ENCODE measurements at regions not wholly inside any gene's neighbourhood (a gene's known extent, or its start where the extent isn't known, plus 50 kb on each side); places are given as distances from the start of the nearest gene placed in this dataset.

GRCh38 chr18:42211201-42211600 lies 256.2 kb downstream of the PIK3C3 start:
- Histone ChIP-seq H3K36me3 (ENCODE audit: low read depth) (no peaks in the 10 kb centered on the region), H3K27ac (no peak overlapping the region), H3K9ac (no peak overlapping the region), H3F3A (ENCODE audit: insufficient read depth) (no peaks in the 10 kb centered on the region), H3K27me3 (replicated peaks; ENCODE audit: insufficient read depth) (no peaks in the 10 kb centered on the region), H3K79me2 (ENCODE audit: insufficient read depth) (no peaks in the 10 kb centered on the region), H3K4me3 (no peak overlapping the region), H4K20me1 (ENCODE audit: insufficient read depth) (no peaks in the 10 kb centered on the region), H3K4me1 (ENCODE audit: insufficient read depth) (no peaks in the 10 kb centered on the region), H3K4me2 (ENCODE audit: unreplicated experiment) (no peak overlapping the region), H3K9me2 (ENCODE audit: insufficient read depth) (no peaks in the 10 kb centered on the region), H3K9me3 (ENCODE audit: low read depth) (no peaks in the 10 kb centered on the region), H2AFZ (no peak overlapping the region)
- in situ Hi-C loops (cut with MboI) = no loop called here
- no peak for DNase-seq
- TF ChIP-seq EZH2phosphoT487 (IDR thresholded peaks at IDR 0.05; ENCODE audit: insufficient read depth, low read depth) = no peak
- TF ChIP-seq EZH2 (IDR thresholded peaks at IDR 0.05; ENCODE audit: insufficient read depth, poor library complexity, severe bottlenecking) = no peak
- 63 to 67% methylated on average over 5 of the region's 5 CpGs for WGBS, 2 experiments (ENCODE audit: low coverage in 1 of 2, low lambda C conversion rate in 2 of 2, missing lambda C conversion rate in 2 of 2)

- Histone ChIP-seq H3K9ac (no peak overlapping the region), H3K9me3 (ENCODE audit: low read depth) (no peaks in the 10 kb centered on the region), H3K4me3 (no peak overlapping the region), H2AFZ (no peak overlapping the region), H3K79me2 (ENCODE audit: insufficient read depth) (no peaks in the 10 kb centered on the region), H4K20me1 (ENCODE audit: insufficient read depth) (no peaks in the 10 kb centered on the region), H3K4me2 (ENCODE audit: unreplicated experiment) (no peak overlapping the region), H3F3A (ENCODE audit: insufficient read depth) (no peaks in the 10 kb centered on the region), H3K4me1 (ENCODE audit: insufficient read depth) (no peaks in the 10 kb centered on the region), H3K27ac (no peak overlapping the region), H3K36me3 (ENCODE audit: low read depth) (no peaks in the 10 kb centered on the region), H3K27me3 (replicated peaks; ENCODE audit: insufficient read depth) (no peaks in the 10 kb centered on the region), H3K9me2 (ENCODE audit: insufficient read depth) (no peaks in the 10 kb centered on the region)
- TF ChIP-seq EZH2phosphoT487 (IDR thresholded peaks at IDR 0.05; ENCODE audit: insufficient read depth, low read depth) (no peak), EZH2 (IDR thresholded peaks at IDR 0.05; ENCODE audit: insufficient read depth, poor library complexity, severe bottlenecking) (no peak)
- WGBS, 2 experiments (ENCODE audit: low coverage in 1 of 2, low lambda C conversion rate in 2 of 2, missing lambda C conversion rate in 2 of 2) = 4 to 17% methylated on average over 1 of the region's 1 CpG
- no peak for DNase-seq
- in situ Hi-C loops (cut with MboI) = no loop called here
These were observed 267.5 kb downstream of the PIK3C3 start for GRCh38 chr18:42222557-42222956.

GRCh38 chr18:42228581-42228980 lies 273.5 kb downstream of the PIK3C3 start:
- Histone ChIP-seq H3K9ac (no peak overlapping the region), H3K36me3 (ENCODE audit: low read depth) (no peaks in the 10 kb centered on the region)
- WGBS, 2 experiments (ENCODE audit: low coverage in 1 of 2, low lambda C conversion rate in 2 of 2, missing lambda C conversion rate in 2 of 2) = 14 to 38% methylated on average over 1 of the region's 1 CpG

DNA sequence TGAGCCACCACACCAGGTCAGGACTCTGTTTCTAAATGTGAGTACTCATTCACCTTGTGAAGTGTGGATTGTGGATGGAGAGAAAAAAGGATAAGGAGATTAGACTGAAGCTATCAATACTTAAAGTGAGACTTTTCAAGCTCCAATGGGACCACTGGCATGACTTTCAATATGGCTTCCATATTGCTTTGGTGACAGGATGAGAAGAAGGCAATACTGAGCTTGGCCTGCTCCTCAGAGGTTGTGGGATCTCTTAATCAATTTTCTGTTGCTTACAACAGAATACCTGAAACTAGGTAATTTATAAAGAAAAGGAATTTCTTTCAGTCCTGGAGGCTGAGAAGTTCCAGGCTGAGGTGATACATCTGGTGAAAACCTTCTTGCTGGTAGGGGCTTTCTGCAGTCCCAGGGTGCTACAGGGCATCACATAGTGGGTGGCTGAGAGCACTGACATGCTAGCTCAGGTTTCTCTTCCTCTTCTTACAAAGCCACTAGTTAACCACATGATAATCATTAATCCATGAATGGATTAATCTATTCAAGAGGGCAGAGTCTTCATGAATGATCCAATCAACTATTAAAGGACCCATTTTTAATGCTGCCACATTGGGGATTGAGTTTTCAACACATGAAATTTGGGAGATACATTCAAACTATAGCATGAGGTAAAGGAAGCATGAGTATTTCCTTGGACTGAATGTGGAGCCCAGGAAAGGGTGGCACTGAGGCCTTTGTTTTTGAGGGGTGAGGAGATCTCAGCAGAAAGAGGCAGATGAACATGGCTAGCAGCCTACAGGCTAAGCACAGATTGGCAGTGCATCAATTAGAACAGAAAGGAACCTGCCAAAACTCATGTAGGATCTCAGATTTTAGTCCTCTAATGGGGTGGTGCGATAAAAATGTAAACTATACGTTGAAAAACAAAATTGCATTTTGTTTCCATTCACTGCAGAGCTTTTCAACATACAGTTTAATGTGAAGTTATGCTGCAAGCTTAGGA lies 274.5 kb downstream of the PIK3C3 start:
- H3K9ac ChIP-seq = no peak overlapping the region
- 34 to 42% methylated on average over 2 of the region's 2 CpGs for WGBS, 2 experiments (ENCODE audit: low coverage in 1 of 2, low lambda C conversion rate in 2 of 2, missing lambda C conversion rate in 2 of 2)
- H3K27ac ChIP-seq = no peak overlapping the region
- no peaks in the 10 kb centered on the region for H3K36me3 ChIP-seq (ENCODE audit: low read depth)
- no peak overlapping the region for H3K4me2 ChIP-seq (ENCODE audit: unreplicated experiment)
- H3K27me3 ChIP-seq (replicated peaks; ENCODE audit: insufficient read depth) = no peaks in the 10 kb centered on the region
- H3K4me1 ChIP-seq (ENCODE audit: insufficient read depth) = no peaks in the 10 kb centered on the region
- H3K79me2 ChIP-seq (ENCODE audit: insufficient read depth) = no peaks in the 10 kb centered on the region
- DNase-seq = no peak
- no peaks in the 10 kb centered on the region for H3F3A ChIP-seq (ENCODE audit: insufficient read depth)
- no peaks in the 10 kb centered on the region for H4K20me1 ChIP-seq (ENCODE audit: insufficient read depth)
- no peak overlapping the region for H2AFZ ChIP-seq
- in situ Hi-C loops (cut with MboI) = no loop called here
- no peak overlapping the region for H3K4me3 ChIP-seq
- H3K9me3 ChIP-seq (ENCODE audit: low read depth) = no peaks in the 10 kb centered on the region
- no peak for TF ChIP-seq EZH2 (IDR thresholded peaks at IDR 0.05; ENCODE audit: insufficient read depth, poor library complexity, severe bottlenecking)
- no peak for TF ChIP-seq EZH2phosphoT487 (IDR thresholded peaks at IDR 0.05; ENCODE audit: insufficient read depth, low read depth)
- H3K9me2 ChIP-seq (ENCODE audit: insufficient read depth) = no peaks in the 10 kb centered on the region

More at GRCh38 chr18:42228581-42228980, 273.5 kb downstream of the PIK3C3 start:
- no peak for DNase-seq
- Histone ChIP-seq H3K4me1 (ENCODE audit: insufficient read depth) (no peaks in the 10 kb centered on the region), H2AFZ (no peak overlapping the region), H3K9me3 (ENCODE audit: low read depth) (no peaks in the 10 kb centered on the region), H3K9me2 (ENCODE audit: insufficient read depth) (no peaks in the 10 kb centered on the region), H3F3A (ENCODE audit: insufficient read depth) (no peaks in the 10 kb centered on the region), H3K4me3 (no peak overlapping the region), H3K4me2 (ENCODE audit: unreplicated experiment) (no peak overlapping the region), H3K27me3 (replicated peaks; ENCODE audit: insufficient read depth) (no peaks in the 10 kb centered on the region), H4K20me1 (ENCODE audit: insufficient read depth) (no peaks in the 10 kb centered on the region), H3K27ac (no peak overlapping the region), H3K79me2 (ENCODE audit: insufficient read depth) (no peaks in the 10 kb centered on the region)
- in situ Hi-C loops (cut with MboI) = no loop called here
- TF ChIP-seq EZH2phosphoT487 (IDR thresholded peaks at IDR 0.05; ENCODE audit: insufficient read depth, low read depth) (no peak), EZH2 (IDR thresholded peaks at IDR 0.05; ENCODE audit: insufficient read depth, poor library complexity, severe bottlenecking) (no peak)
